ENCODE measurements at regions not wholly inside any gene's neighbourhood (a gene's known extent, or its start where the extent isn't known, plus 50 kb on each side); places are given as distances from the start of the nearest gene placed in this dataset.
"Not testable (repeated sequence)": the region's sequence is repeated elsewhere in the genome, so short reads cannot be mapped to it uniquely, and the experiment has no call there.

DNA sequence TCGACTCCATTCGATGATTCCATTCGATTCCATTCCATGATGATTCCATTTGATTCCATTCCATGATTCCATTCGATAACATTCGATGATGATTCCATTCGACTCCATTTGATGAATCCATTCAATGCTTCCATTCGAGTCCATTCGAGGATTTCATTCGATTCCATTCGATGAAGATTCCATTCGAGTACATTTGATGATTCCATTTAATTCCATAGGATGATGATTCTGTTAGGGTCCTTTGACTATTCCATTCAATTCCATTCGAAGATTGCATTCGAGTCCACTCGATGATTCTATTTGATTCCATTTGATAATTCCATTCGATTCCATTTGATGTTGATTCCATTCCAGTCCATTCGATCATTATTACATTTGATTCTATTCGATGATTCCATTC, 239.8 kb downstream of the SHCBP1 start:
- not testable (repeated sequence) for TF ChIP-seq POLR2AphosphoS5 (IDR thresholded peaks at IDR 0.05; ENCODE audit: insufficient read depth, low read depth, low read length); POLR2A (IDR thresholded peaks at IDR 0.05; ENCODE audit: low read depth, low read length); JUN (IDR thresholded peaks at IDR 0.05; ENCODE audit: borderline replicate concordance, insufficient read depth, insufficient read length, low read depth); EZH2 (IDR thresholded peaks at IDR 0.05; ENCODE audit: borderline replicate concordance, low read depth, low read length, severe bottlenecking); MAX (IDR thresholded peaks at IDR 0.05; ENCODE audit: insufficient read depth, insufficient read length)
- TF ChIP-seq, protein P1, sequence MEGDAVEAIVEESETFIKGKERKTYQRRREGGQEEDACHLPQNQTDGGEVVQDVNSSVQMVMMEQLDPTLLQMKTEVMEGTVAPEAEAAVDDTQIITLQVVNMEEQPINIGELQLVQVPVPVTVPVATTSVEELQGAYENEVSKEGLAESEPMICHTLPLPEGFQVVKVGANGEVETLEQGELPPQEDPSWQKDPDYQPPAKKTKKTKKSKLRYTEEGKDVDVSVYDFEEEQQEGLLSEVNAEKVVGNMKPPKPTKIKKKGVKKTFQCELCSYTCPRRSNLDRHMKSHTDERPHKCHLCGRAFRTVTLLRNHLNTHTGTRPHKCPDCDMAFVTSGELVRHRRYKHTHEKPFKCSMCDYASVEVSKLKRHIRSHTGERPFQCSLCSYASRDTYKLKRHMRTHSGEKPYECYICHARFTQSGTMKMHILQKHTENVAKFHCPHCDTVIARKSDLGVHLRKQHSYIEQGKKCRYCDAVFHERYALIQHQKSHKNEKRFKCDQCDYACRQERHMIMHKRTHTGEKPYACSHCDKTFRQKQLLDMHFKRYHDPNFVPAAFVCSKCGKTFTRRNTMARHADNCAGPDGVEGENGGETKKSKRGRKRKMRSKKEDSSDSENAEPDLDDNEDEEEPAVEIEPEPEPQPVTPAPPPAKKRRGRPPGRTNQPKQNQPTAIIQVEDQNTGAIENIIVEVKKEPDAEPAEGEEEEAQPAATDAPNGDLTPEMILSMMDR (IDR thresholded peaks at IDR 0.05; ENCODE audit: extremely low read depth in 1 of 2, insufficient read depth in 1 of 2, low read depth in 1 of 2, low read length in 2 of 2): not testable (repeated sequence)
